T-helper 17 cell (primary cell): ENCODE measurements at regions not wholly inside any gene's neighbourhood (a gene's known extent, or its start where the extent isn't known, plus 50 kb on each side); places are given as distances from the start of the nearest gene placed in this dataset.

Source experiments
- ATAC-seq: fragments of 150-1000 bp; cut with Tn5 transposase; 2 replicates; pipeline ENCODE4 v1.10.0; 2021; ENCODE audit warnings: mild to moderate bottlenecking, moderate library complexity
- DNase-seq, 3 donors: peaks; one replicate each; pipeline versions ENCODE4 v3.0.0 to v3.0.0-alpha.2; 2020 to 2021
- H3K9me3 ChIP-seq: one replicate; pipeline ENCODE4 v1.7.0; 2013; ENCODE audit warnings: low read length, mild to moderate bottlenecking; ENCODE audit not compliant: control insufficient read depth, poor library complexity, severe bottlenecking
- H3K27ac Mint-ChIP-seq: one replicate; pipeline ENCODE4 v1.8.0; 2022; ENCODE audit warnings: mild to moderate bottlenecking, moderate library complexity, mixed read lengths
- H3K27me3 Mint-ChIP-seq: one replicate; pipeline ENCODE4 v1.8.0; 2022; ENCODE audit warnings: mixed read lengths
- H3K36me3 Mint-ChIP-seq: one replicate; pipeline ENCODE4 v1.8.0; 2022; ENCODE audit warnings: low read depth, mixed read lengths
- H3K4me1 Mint-ChIP-seq: one replicate; pipeline ENCODE4 v1.8.0; 2022; ENCODE audit warnings: mild to moderate bottlenecking, mixed read lengths
- H3K4me3 Mint-ChIP-seq: one replicate; pipeline ENCODE4 v1.8.0; 2022; ENCODE audit warnings: mild to moderate bottlenecking, moderate library complexity, mixed read lengths

- H3K36me3 Mint-ChIP-seq, result no peaks in the 10 kb centered on the region
- no peak overlapping the region for H3K4me3 Mint-ChIP-seq
- ATAC-seq, result no peak
- H3K27ac Mint-ChIP-seq, result no peak overlapping the region
- no peak for DNase-seq
- H3K27me3 Mint-ChIP-seq, result peaks cover 34% of the 10 kb centered on the region
- peaks cover 6% of the 10 kb centered on the region for H3K4me1 Mint-ChIP-seq
- peaks cover 2% of the 10 kb centered on the region for H3K9me3 ChIP-seq
Measured at GRCh38 chr1:5435414-5435813, 556.8 kb downstream of the NPHP4 start.

DNA sequence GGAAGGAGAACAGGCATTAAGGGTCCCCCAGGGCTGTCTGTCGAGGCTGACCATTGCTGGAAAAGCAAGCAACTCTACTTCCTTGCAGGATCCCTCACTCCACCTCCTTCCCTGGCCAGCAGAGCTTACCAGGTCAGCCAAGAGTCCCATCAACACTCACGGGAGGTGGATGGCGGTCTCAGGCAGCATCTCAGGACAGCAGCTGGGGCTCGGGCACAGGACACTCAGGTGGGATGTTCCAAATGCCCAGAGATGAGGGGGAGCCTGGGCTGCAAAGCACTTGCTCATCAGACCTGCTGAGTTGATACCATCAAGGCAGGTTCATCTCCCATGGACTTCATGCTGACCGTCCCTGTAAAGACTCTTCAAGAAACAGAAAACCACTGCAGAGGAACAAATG lies 559.8 kb downstream of the NPHP4 start:
- Mint-ChIP-seq H3K27ac (no peak overlapping the region), H3K27me3 (peaks cover 49% of the 10 kb centered on the region), H3K36me3 (no peaks in the 10 kb centered on the region), H3K4me3 (no peak overlapping the region), H3K4me1 (peaks cover 16% of the 10 kb centered on the region)
- peaks cover 2% of the 10 kb centered on the region for H3K9me3 ChIP-seq
- DNase-seq (no peak), ATAC-seq (no peak)

DNA sequence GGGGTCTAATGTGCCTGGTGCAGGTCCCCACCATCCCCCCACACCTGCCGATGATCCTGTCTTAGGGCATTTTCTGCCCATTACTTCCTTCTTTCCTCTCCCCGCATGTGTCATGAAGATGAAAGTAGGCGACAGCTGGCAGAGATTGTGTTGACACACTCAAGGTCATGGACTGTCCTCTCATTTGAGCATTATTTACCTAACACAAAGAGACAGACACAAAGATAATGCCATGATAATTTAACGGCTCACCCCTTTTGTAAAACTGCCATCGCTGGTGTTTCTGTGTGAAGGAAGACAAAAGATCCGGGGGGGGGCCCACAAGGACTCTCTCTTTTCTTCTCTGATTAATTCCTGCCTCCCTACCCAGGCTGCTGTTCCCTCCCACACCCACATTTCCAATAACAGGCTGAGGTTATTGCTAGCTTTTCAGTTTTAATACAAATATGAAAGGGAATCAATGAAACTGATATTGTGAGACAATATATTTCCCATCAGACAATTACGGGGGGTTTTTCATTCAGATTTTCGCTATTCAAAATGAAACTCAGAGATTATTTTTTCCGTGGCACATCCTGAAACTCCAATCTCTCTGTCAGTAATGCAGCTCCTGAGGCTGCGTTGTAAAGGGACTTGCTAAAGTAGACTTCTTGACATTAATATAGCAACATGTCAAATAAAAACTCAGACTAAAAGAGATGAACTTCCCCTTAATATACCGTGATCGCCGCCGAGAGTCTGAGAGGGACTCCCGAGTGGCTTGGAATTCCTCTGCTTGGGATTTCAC lies 561.1 kb downstream of the NPHP4 start:
- Mint-ChIP-seq H3K4me1 (peaks cover 16% of the 10 kb centered on the region), H3K36me3 (no peaks in the 10 kb centered on the region), H3K27ac (no peak overlapping the region), H3K4me3 (no peak overlapping the region), H3K27me3 (peaks cover 50% of the 10 kb centered on the region)
- no peaks in the 10 kb centered on the region for H3K9me3 ChIP-seq
- ATAC-seq, result no peak
- DNase-seq, result no peak

GRCh38 chr1:5430136-5430535 lies 562.1 kb downstream of the NPHP4 start:
- H3K4me1 Mint-ChIP-seq, result peaks cover 17% of the 10 kb centered on the region
- H3K27ac Mint-ChIP-seq, result peak overlapping the region; percentile 47
- no peaks in the 10 kb centered on the region for H3K9me3 ChIP-seq
- peaks cover 57% of the 10 kb centered on the region for H3K27me3 Mint-ChIP-seq
- H3K4me3 Mint-ChIP-seq, result no peak overlapping the region
- H3K36me3 Mint-ChIP-seq, result no peaks in the 10 kb centered on the region
- DNase-seq (no peak), ATAC-seq (no peak)

DNA sequence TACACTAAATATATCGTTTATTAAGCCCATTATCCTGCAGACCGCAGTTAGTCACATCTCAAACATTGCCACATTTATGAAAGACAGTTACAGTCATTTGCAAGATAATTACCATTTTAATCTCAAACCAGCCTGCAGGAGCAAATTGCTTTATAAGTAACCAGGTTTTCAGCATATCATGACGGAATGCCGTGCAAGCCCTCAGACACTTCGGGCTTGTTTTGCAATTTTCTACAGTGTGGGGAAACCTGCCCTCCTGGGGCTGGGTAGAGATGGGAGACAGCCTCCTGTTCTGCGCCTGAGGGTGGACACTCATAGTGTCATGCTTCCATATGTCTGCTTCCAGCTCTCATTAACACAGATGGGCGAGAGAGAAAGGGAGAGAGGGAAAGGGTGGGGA lies 563.9 kb downstream of the NPHP4 start:
- DNase-seq (no peak), ATAC-seq (no peak)
- H3K9me3 ChIP-seq, result no peaks in the 10 kb centered on the region
- Mint-ChIP-seq H3K4me3 (no peak overlapping the region), H3K27ac (no peak overlapping the region), H3K36me3 (no peaks in the 10 kb centered on the region), H3K27me3 (peaks cover 57% of the 10 kb centered on the region), H3K4me1 (peaks cover 24% of the 10 kb centered on the region)

- H3K27me3 Mint-ChIP-seq, result peaks cover 54% of the 10 kb centered on the region
- DNase-seq (no peak), ATAC-seq (no peak)
- no peaks in the 10 kb centered on the region for H3K9me3 ChIP-seq
- H3K4me1 Mint-ChIP-seq, result peaks cover 31% of the 10 kb centered on the region
- no peaks in the 10 kb centered on the region for H3K36me3 Mint-ChIP-seq
- no peak overlapping the region for H3K4me3 Mint-ChIP-seq
- H3K27ac Mint-ChIP-seq, result no peak overlapping the region
Measured at GRCh38 chr1:5427026-5427613, 565.1 kb downstream of the NPHP4 start.

GRCh38 chr1:5424802-5425703 lies 567.2 kb downstream of the NPHP4 start:
- DNase-seq, result no peak
- Mint-ChIP-seq H3K4me3 (no peak overlapping the region), H3K36me3 (no peaks in the 10 kb centered on the region), H3K27me3 (peaks cover 38% of the 10 kb centered on the region), H3K27ac (no peak overlapping the region), H3K4me1 (peaks cover 28% of the 10 kb centered on the region)
- ATAC-seq, result no peak
- H3K9me3 ChIP-seq, result no peaks in the 10 kb centered on the region

DNA sequence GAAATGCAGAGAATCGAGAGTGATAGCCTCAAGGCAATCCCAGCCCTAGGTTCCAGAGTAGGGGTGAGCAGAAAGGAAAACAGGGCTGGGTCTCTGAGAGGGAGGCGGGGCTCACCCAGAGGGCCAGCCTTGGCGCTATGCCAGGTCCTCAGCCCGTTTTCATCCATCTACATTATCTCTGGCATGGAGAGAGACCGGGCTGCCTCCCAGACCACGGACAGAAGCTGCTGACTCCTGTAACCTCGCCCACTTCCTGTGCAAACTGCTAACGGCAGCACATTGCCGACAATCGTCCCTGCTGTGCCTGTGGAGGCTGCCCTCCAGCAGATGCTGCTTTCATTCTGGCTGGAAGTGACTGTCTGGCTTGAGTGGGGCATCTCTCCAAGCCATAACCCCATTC lies 569.1 kb downstream of the NPHP4 start:
- no peaks in the 10 kb centered on the region for H3K36me3 Mint-ChIP-seq
- peaks cover 33% of the 10 kb centered on the region for H3K27me3 Mint-ChIP-seq
- no peaks in the 10 kb centered on the region for H3K9me3 ChIP-seq
- H3K27ac Mint-ChIP-seq, result no peak overlapping the region
- H3K4me1 Mint-ChIP-seq, result peaks cover 25% of the 10 kb centered on the region
- peak; percentile 44 for ATAC-seq
- DNase-seq, result no peak
- no peak overlapping the region for H3K4me3 Mint-ChIP-seq

DNA sequence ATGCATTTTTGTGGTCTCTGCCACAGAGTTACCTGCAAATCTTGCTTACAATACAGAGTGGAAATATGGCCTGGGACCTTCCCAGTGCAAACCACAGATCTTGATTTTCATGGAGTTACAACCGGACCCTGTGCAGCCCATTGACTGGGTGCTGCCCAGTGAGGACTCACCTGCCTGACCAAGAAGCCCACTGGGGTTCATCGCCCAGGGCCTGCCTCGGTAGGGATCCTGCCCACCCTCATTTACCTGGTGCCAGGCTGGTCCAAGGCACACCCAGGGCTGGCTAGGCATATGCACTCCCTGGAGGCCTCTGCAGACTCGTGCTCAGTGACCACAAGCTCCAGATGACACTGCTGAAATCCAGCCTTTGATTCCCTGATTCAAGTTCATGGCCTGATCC lies 572.7 kb downstream of the NPHP4 start:
- H3K9me3 ChIP-seq, result no peaks in the 10 kb centered on the region
- H3K4me1 Mint-ChIP-seq, result peaks cover 27% of the 10 kb centered on the region
- H3K27ac Mint-ChIP-seq, result no peak overlapping the region
- no peak overlapping the region for H3K4me3 Mint-ChIP-seq
- no peak for DNase-seq
- no peaks in the 10 kb centered on the region for H3K36me3 Mint-ChIP-seq
- ATAC-seq, result no peak
- H3K27me3 Mint-ChIP-seq, result peaks cover 12% of the 10 kb centered on the region

DNA sequence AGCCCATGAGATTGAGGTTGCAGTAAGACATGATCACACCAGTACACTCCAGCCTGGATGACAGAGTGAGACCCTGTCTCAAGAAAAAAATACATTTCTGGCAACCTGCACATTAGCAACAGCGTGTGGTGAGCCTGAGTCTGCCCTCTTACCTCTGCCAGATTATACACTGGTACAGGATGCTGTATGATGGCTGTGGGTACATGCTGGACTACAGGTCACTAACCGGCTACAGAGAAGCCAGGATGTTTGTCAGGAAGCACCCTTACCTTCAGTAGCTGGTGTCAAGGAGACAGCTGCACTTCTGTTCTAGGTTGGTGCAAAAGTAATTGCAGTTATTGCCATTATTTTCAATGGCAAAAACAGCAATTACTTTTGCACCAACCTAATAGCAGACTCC lies 575.7 kb downstream of the NPHP4 start:
- H3K36me3 Mint-ChIP-seq, result no peaks in the 10 kb centered on the region
- no peaks in the 10 kb centered on the region for H3K9me3 ChIP-seq
- no peaks in the 10 kb centered on the region for H3K27me3 Mint-ChIP-seq
- H3K4me1 Mint-ChIP-seq, result peaks cover 10% of the 10 kb centered on the region
- ATAC-seq (no peak), DNase-seq (no peak)
- H3K27ac Mint-ChIP-seq, result peak overlapping the region; percentile 57
- H3K4me3 Mint-ChIP-seq, result no peak overlapping the region

DNA sequence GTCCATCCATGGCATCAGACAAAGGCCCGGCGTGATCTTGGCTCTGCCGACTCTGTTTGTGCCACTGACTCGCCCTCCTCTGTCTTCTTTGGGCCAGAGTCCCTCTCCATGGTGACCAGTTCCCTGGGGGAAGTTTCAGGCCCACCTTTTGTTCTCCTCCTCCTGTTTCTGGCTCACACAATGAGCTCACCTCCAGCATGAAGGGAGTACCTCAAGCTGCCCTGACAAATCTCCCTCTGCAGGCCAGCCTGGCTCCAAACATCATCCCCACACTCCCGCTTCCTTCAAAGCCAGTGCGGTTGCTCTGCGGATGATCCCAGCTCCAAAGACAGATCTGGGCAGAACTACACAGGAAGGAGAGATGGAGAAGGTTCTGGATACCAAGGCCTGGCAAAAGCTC lies 576.6 kb downstream of the NPHP4 start:
- DNase-seq (no peak), ATAC-seq (no peak)
- no peak overlapping the region for H3K27ac Mint-ChIP-seq
- H3K4me3 Mint-ChIP-seq, result no peak overlapping the region
- peaks cover 10% of the 10 kb centered on the region for H3K4me1 Mint-ChIP-seq
- no peaks in the 10 kb centered on the region for H3K27me3 Mint-ChIP-seq
- H3K36me3 Mint-ChIP-seq, result no peaks in the 10 kb centered on the region
- no peaks in the 10 kb centered on the region for H3K9me3 ChIP-seq

DNA sequence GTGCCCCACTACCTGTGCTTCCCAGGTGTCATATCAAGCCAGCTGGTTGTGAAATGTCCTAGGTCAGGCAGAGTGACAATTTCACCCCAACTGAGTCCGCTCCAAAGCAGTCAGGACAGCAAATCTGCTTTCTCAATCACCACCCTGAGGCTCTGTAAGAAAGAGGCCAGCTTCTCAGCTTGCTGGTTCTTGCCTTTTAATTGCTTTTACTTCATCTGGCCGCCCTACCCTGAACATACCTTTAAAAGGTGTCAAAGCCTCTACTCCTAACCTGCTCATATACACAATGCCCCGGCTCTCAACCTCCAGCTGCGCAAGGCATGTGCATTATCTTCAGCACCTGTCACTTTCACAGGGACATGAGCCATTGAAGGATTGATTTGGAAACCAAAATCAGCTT lies 581.6 kb downstream of the NPHP4 start:
- H3K9me3 ChIP-seq, result no peaks in the 10 kb centered on the region
- ATAC-seq (no peak), DNase-seq (no peak)
- H3K4me3 Mint-ChIP-seq, result no peak overlapping the region
- H3K27ac Mint-ChIP-seq, result no peak overlapping the region
- H3K36me3 Mint-ChIP-seq, result no peaks in the 10 kb centered on the region
- H3K4me1 Mint-ChIP-seq, result peaks cover under 1% of the 10 kb centered on the region
- H3K27me3 Mint-ChIP-seq, result no peaks in the 10 kb centered on the region

DNA sequence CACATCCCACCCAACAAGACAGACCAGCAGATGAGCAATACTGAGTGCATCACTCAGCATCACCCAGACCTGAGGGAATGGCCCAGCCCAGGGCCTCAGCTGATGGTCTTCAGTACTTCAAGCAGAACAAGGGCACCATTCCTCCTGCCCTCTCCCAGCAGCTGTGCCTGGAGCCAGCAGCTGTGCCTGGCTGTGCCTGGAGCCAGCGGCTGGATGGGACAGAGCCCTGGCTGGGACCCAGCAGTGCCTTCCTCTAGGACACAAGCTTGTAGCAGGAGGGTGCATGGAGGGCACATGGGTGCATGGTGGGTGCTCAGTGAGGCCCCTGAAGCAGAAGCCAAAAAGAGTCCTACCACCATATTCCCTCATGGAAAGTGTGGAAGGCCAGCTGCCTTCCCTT lies 583.8 kb downstream of the NPHP4 start:
- no peaks in the 10 kb centered on the region for H3K9me3 ChIP-seq
- Mint-ChIP-seq H3K4me1 (peaks cover 6% of the 10 kb centered on the region), H3K27me3 (no peaks in the 10 kb centered on the region), H3K27ac (no peak overlapping the region), H3K36me3 (peaks cover 2% of the 10 kb centered on the region), H3K4me3 (no peak overlapping the region)
- ATAC-seq, result no peak
- no peak for DNase-seq
